Stimulated activated CD4-positive, alpha-beta T cell treated with anti-CD3 and anti-CD28 coated beads, Interleukin-1b, Interleukin-23, amount 100 ng/mL, for 24 hours (primary cell): ENCODE measurements at regions not wholly inside any gene's neighbourhood (a gene's known extent, or its start where the extent isn't known, plus 50 kb on each side); places are given as distances from the start of the nearest gene placed in this dataset.
A peak's percentile ranks its signal among the peaks of the same experiment; 100 is the strongest.
"Not testable (repeated sequence)": the region's sequence is repeated elsewhere in the genome, so short reads cannot be mapped to it uniquely, and the experiment has no call there.

ENCODE experiments used
- DNase-seq, 4 experiments: peaks; one replicate each; pipeline ENCODE4 v3.0.0-alpha.2; 2020; ENCODE audit warnings: low read depth in 4 of 4, low spot score in 1 of 4

DNA sequence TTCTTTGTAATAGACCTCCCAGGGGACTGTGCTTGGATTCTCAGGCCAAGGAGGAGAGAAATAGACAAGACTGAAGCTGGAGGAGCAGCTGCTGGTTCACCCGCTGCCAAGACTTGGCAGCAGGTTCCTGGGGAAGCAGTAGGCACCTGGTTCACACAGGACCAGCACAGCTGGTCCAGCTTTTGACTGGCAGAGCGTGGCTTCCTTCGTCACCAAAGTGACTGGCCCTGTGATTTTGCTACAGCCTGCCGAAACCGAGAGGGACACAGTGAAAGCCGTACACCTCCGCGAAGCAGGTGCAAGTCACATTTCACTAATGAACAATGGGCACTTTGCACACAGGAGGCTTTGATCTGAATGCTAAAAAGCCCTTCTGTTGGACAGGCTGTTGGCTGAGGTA lies 199.0 kb downstream of the RNF144B start:
- no peak for DNase-seq

DNA sequence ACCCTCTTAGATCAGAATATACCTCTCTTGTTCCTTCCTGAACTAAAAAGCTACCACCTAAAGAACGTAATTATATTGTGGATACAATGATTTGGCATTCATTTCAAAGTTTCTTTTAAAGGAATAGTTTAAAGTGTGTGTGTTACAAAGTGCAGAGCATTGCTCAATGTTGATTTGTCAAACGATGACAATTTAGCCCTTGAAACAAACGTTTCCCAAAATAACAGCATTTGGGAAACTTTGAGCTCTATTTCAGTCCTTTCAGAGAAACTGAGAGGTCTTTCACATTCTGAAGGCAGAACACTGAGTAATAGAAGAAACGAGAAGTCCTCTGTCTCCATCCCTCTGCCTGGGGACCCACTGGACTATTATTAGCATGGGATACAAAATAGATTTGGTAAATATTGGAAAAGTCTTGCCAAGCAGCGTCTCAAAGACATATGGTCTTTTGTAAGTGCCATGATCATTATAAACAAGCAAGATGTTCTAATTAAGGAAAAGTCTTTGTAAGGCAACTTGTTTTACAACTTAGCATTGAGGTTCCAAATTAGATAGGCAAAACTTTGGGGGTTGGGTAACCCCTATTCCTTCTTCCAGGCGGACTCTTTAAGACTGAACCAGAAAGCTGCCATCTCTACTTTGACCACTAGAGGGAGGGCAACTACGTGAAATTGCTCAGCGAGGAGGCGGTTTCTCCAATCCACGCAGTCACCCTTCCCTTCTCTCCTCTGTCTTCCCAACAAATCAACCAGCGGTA lies 208.8 kb downstream of the RNF144B start:
- DNase-seq: peak in 3 of 4 experiments; percentile 17 to 40 (median 25)

- no peak for DNase-seq
Measured at GRCh38 chr6:18596531-18596835, 209.3 kb downstream of the RNF144B start.

- DNase-seq: no peak
Measured at GRCh38 chr6:18598551-18599264, 211.6 kb downstream of the RNF144B start.

DNA sequence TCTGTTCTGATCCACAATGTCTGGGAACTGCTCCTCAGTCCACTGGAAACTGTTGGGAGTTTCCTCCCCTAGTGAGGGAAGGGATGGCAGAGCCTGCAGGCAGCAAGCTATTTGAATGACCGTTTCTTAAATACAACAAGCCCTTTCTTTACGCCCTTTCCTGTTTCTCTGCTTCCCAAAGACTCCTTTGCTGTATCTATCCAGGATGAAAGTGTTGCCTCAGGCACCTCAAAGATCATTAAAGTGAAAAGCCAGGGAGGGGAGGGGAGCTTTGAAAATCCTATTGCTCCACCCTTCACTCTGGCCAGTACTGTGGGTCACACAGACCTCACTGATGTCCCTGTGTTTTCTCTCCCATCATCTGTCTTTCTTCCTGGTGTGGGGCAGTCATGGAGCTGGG lies 213.1 kb downstream of the RNF144B start:
- DNase-seq: no peak

DNA sequence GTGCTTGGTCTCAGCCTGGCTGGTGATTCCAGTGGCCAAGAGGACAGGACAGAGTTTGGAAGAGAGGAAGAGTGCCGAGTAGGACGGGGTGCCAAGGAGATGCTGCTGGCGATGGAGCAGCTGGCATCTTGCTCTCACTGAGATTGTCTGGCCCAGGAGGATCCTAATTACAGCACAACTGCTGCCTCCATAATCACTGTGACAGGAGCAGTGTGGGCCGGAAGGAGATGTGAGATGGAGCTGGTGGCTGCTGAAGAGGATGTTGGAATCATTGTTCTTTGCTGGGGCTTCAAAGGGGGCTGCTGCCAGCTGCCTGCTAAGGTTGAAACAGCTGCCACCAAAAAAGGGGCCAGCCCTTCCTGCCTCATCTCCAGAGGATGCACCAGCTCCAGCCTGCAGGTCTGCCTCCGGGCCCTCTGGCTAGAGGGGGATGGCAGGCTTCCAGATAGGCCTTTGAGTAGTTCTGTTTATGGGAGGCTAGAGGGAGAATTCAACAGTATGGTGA lies 214.4 kb downstream of the RNF144B start:
- no peak for DNase-seq

- DNase-seq: no peak
Measured at GRCh38 chr6:18602931-18603330, 215.8 kb downstream of the RNF144B start.

DNA sequence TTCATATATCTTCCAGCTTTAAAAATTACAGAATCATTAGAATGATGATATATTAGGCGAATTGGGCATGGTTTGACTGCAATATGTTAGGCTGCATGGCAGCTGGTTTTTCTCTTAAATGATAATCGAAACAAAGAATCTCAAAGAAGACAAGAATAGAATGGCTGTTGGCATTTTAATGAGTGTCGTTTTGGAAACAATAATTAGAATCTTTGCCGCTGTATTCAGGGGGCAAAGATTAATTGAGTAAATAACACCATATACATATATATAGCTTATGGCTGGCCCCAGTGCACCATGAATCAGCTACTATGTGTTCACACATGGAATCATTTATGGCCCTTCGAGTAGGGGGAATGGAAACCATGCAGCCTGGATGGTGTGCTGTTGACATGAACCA lies 216.2 kb downstream of the RNF144B start:
- no peak for DNase-seq

GRCh38 chr6:18605841-18606240 lies 218.7 kb downstream of the RNF144B start:
- DNase-seq: no peak

DNA sequence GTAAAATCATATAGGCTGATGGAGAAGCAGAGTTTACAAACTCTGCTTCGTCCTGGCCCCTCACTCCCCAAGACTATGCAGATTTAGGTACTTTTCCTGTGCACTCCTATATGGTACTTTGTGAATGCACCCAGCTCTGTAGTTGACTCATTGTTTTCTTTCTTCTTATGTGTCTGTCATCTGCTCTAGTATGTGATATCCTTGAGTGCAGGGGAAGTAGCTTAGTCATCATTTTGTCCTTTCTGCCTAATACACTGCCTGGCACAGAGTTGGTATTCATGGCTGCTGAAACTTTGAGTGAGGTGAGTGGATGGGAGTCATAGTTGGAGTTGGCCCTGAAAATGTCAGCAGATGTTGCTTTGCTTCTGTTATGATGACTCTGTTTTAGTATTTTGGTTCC lies 222.6 kb downstream of the RNF144B start:
- DNase-seq: no peak

- no peak for DNase-seq
Measured at GRCh38 chr6:18613319-18613925, 226.3 kb downstream of the RNF144B start.

DNA sequence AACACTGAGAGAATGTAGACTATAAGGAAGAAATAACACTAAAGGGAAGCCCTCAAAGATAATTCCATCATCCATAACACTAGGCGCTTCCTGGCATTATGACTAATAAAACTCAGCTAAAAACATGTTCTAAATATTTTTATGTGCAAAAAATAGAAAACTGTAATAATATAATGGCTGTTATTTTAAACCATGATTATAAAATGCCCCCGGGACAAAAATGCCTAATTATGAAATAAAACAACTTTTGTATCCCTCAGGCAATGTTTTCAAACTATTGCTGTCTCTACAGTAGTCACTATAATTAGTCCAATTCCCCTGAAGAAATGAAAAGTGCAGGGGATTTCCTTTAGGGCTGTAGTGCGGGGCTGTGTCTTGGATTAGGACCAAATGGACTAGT lies 242.4 kb downstream of the RNF144B start:
- DNase-seq: no peak

DNA sequence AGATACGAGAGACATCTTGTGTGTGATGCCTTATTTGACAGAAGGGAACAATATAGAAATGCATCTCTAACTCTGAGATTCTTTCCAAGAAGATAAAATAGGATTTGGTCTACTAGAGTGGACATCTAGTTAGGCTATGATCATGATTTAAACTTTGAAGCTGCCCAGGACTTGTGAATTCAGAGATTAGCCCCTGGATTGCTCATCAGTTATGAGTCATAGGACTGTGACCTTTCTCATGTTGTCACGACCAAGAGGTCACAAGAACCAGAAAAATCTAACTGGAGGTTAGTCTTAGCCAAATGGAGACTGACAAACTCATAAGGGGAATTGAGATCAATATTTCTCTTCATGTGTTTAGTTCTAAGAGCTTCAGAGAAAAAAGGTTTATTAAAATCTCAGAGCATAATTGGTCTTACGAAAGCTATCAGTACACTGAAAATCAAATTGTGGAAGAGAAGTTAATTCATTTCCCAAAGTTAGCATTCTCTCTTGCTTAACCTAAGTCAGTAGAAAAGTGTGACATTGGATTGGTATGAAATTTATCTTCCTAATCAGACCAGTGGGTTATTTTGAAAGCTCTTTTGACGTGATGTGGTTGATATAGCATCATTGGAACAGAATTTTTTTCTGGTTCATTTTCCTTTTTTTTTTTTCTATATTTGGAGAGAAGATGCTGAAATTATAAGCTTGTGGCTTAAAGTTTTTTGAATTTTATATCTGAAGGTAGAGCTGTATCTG lies 245.7 kb downstream of the RNF144B start:
- no peak for DNase-seq

GRCh38 chr6:18634912-18635311 lies 247.8 kb downstream of the RNF144B start:
- DNase-seq: no peak

DNA sequence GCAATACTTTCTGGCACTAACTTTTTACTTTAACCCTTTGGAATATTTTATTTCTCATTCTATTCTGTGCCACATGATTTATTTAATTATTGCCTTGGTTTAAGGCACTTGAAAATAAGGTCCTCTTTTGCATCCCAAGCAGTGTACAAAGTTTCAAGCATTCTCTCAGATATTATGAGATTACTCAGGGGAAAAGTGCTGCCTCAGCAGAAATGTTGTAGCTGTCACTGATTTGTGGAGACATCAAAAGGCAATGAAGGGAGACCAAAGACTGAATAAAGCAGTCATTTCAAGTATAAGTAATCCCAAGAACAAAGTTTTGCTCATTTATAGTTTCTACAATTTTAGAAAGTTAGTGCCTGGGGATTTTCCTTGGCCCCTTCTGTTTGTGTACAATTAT lies 253.0 kb downstream of the RNF144B start:
- DNase-seq: no peak

- DNase-seq: no peak
Measured at GRCh38 chr6:18640754-18641153, 253.6 kb downstream of the RNF144B start.

- no peak for DNase-seq
Measured at GRCh38 chr6:18654821-18655220, 267.7 kb downstream of the RNF144B start.

DNA sequence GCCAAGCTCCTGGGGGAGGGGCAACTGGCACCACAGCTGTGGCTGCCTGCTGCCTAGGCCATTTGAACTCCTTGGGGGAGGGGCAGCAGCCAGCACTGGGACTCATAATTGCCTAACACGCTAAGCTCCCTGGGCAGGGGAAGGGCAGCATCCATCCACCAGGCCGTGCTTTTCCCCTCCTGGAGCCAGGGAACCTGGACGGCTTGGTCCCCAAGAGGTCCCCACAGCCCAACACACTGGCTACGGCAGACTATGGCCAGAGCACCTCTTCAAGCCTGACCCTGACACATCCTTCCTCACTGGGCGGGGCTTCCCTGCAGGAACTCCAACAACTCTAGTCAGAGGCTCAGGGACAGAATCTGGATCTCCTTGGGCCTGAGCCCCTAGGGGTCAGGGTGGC lies 269.4 kb downstream of the RNF144B start:
- DNase-seq: no peak

DNA sequence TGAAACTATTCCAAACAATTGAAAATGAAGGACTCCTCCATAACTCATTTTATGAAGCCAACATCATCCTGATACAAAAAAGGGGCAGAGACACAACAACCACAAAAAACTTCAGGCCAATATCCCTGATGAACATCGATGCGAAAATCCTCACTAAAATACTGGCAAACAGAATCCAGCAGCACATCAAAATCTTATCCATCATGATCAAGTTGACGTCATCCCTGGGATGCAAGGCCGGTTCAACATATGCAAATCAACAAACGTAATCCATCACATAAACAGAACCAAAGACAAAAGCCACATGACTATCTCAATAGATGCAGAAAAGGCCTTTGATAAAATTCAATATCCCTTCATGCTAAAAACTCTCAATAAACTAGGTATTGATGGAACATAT lies 272.8 kb downstream of the RNF144B start:
- DNase-seq: not testable (repeated sequence)

GRCh38 chr6:18663011-18663410 lies 275.9 kb downstream of the RNF144B start:
- no peak for DNase-seq

GRCh38 chr6:18664401-18664800 lies 277.3 kb downstream of the RNF144B start:
- no peak for DNase-seq

DNA sequence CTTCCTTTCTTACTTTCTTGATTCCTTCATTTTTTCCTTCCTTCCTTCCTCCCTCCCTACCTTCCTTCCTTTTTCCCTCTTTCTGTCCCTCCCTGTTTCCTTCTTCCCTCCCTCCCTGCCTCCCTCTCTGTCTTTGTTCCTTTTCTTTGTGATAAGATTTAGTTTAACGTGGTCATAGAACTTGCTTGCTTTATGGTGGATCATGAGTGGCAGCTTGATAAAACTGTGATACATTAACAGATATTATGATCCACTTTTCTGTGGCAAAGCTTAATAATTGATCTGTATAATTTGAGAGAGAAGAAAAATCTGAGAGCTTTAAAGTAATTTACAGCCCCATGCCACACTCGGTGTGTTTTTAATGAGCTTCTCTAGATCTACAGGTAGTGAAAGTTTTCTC lies 280.5 kb downstream of the RNF144B start:
- DNase-seq: no peak
